Endometrium (tissue), 2 donors: ENCODE measurements at regions not wholly inside any gene's neighbourhood (a gene's known extent, or its start where the extent isn't known, plus 50 kb on each side); places are given as distances from the start of the nearest gene placed in this dataset.

Experiments used
- FAIRE-seq: peaks from 2 replicates; lab custom pipeline; 2012; peaks lifted over from hg19 to GRCh38; lab: Jason Lieb, UNC
- donor health status: control.
- donor health status: control.

DNA sequence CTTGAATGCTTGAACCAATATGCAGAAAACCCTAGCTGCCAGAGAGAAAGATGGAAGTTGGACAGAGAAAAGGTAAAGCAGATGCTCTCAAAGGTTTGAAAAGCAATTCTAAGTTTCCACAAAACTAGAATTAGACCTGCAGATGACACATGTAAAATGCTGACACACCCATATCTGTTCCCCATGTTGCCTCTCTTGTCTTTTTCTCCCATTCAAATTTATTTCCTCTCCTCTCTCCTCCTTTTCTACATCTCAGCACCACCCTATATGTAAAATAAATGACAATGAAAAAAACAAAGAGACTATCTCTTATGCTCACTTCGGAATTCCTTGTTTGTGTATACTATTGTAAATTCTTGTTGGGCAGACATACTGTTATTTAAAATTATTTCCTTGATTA lies 75.5 kb upstream of the PLEKHA5 start:
- no peak for FAIRE-seq

DNA sequence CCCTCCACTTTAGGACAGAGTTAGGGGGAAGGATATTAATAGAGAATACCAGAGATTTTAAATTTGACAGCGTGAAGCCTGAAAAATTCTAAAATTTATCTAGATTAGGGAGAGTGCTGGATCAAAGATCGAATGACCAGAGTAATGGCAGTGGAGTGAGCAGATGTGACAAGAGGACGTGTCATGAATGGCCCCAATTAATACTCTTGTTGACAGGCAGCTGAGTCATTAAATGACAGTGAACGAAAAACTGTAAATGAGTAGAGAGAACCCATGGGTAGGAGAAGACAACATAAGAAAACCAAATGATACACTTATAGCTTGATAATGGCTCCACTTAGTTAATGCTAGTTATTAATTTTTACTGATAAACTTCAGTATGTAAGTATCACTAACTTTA lies 73.9 kb upstream of the PLEKHA5 start:
- no peak for FAIRE-seq

- peak; percentile 55 for FAIRE-seq
Observed at GRCh38 chr12:19058235-19059021, 71.1 kb upstream of the PLEKHA5 start.

GRCh38 chr12:19064713-19065112 lies 64.8 kb upstream of the PLEKHA5 start:
- no peak for FAIRE-seq

DNA sequence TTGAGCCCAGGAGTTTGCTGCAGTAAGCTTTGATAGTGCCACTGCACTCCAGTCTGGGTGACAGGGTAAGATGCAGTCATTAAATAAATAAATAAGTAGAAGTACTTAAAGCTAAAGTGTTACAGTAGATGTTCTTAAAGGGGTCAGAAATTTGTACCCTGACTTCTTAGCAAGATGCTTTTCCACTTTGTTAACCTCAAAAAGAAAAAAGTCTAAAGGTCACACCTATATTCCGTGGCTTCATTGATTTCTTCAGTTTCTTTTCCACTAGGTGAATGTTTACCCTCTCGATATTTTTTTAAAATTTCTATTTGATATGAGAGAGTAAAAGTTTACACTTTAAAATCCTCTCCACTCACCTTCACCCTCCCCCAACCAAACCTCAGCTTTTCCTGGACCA lies 64.3 kb upstream of the PLEKHA5 start:
- no peak for FAIRE-seq

GRCh38 chr12:19065871-19066270 lies 63.7 kb upstream of the PLEKHA5 start:
- FAIRE-seq, result no peak

GRCh38 chr12:19066475-19067001 lies 63.0 kb upstream of the PLEKHA5 start:
- FAIRE-seq, result no peak

GRCh38 chr12:19068137-19068536 lies 61.4 kb upstream of the PLEKHA5 start:
- FAIRE-seq, result no peak

- FAIRE-seq, result no peak
Observed at GRCh38 chr12:19070341-19070740, 59.2 kb upstream of the PLEKHA5 start.

DNA sequence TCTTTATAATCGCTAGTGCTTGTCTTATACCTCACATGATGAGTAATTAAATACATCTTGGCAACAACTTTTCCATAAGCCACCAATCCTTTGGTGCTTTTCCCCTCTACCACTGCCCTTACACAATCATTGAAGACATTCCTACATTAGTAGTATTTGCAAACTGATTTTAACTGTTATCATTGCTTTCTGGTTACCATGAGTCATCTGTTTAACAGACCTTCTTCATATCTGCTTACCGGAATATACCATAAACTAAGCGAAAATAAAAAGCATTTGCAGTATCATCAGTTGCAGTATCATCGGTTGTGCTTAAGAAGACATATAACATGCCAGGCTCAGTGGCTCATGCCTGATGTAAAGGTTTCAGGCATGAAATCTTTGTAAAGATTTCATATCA lies 54.8 kb upstream of the PLEKHA5 start:
- FAIRE-seq, result no peak

GRCh38 chr12:19075711-19076340 lies 53.7 kb upstream of the PLEKHA5 start:
- FAIRE-seq, result no peak
